ENCODE measurements at regions not wholly inside any gene's neighbourhood (a gene's known extent, or its start where the extent isn't known, plus 50 kb on each side); places are given as distances from the start of the nearest gene placed in this dataset.

DNA sequence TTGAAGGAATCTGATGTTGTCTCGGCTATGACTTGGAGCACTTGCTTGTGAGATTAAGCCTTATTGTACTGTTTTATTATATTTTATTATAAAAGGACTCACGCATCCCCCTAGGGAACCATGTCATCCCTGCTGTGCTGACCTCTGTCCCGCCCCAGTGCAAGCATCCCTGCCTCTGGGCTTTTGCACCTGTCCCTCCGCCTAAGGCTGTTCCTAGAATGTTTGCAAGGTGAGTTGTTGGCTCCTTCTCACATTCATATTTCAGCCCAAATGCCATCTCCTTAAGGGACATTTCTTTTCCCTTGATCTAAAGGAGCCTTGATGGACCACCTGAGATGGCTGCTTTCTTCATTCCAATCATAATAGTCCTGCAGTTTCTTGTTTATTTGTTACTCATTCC lies 236.9 kb upstream of the IGFBP3 start:
- 89 to 90% methylated on average over 4 of the region's 4 CpGs for WGBS, 2 donors
- H3K4me3 ChIP-seq: no peak overlapping the region
- no peaks in the 10 kb centered on the region for H3K4me1 ChIP-seq
- TF ChIP-seq POLR2A (IDR thresholded peaks at IDR 0.05): no peak
- TF ChIP-seq, protein P1, sequence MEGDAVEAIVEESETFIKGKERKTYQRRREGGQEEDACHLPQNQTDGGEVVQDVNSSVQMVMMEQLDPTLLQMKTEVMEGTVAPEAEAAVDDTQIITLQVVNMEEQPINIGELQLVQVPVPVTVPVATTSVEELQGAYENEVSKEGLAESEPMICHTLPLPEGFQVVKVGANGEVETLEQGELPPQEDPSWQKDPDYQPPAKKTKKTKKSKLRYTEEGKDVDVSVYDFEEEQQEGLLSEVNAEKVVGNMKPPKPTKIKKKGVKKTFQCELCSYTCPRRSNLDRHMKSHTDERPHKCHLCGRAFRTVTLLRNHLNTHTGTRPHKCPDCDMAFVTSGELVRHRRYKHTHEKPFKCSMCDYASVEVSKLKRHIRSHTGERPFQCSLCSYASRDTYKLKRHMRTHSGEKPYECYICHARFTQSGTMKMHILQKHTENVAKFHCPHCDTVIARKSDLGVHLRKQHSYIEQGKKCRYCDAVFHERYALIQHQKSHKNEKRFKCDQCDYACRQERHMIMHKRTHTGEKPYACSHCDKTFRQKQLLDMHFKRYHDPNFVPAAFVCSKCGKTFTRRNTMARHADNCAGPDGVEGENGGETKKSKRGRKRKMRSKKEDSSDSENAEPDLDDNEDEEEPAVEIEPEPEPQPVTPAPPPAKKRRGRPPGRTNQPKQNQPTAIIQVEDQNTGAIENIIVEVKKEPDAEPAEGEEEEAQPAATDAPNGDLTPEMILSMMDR (IDR thresholded peaks at IDR 0.05): no peak
- TF ChIP-seq EP300 (IDR thresholded peaks at IDR 0.05): no peak
- H3K27me3 ChIP-seq: no peaks in the 10 kb centered on the region
- no peak for DNase-seq (ENCODE audit: low spot score in 2 of 2)
- H3K9me3 ChIP-seq: no peaks in the 10 kb centered on the region
- no peak overlapping the region for H3K27ac ChIP-seq
- no peaks in the 10 kb centered on the region for H3K36me3 ChIP-seq

GRCh38 chr7:46157404-46157803 lies 236.3 kb upstream of the IGFBP3 start:
- no peaks in the 10 kb centered on the region for H3K4me1 ChIP-seq
- TF ChIP-seq, protein P1 (IDR thresholded peaks at IDR 0.05): no peak
- TF ChIP-seq POLR2A (IDR thresholded peaks at IDR 0.05): no peak
- no peak for TF ChIP-seq EP300 (IDR thresholded peaks at IDR 0.05)
- H3K27ac ChIP-seq: no peak overlapping the region
- no peaks in the 10 kb centered on the region for H3K36me3 ChIP-seq
- peak in 1 of 2 donors; percentile 20 for DNase-seq (ENCODE audit: low spot score in 2 of 2)
- no peaks in the 10 kb centered on the region for H3K27me3 ChIP-seq
- no peaks in the 10 kb centered on the region for H3K9me3 ChIP-seq
- H3K4me3 ChIP-seq: no peak overlapping the region
- 86% methylated on average over 5 of the region's 5 CpGs for WGBS, 2 donors

DNA sequence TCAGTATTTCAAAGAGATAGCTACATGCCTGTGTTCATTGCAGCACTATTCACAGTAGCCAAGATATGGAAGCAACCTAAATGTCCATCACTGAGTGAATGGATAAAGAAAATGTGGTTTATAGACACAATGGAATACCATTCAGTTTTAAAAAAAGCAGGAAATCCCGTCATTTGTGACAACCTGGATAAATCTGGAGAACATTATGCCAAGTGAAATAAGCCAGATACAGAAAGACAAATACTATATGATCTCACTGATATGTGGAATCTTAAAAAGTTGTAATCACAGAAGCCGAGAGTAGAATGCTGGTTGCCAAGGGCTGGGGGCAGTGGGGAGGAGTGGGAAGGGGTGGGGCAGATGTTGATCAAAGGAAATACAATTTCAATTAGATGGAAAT lies 235.8 kb upstream of the IGFBP3 start:
- TF ChIP-seq POLR2A (IDR thresholded peaks at IDR 0.05) (no peak), EP300 (IDR thresholded peaks at IDR 0.05) (no peak)
- TF ChIP-seq, protein P1 (IDR thresholded peaks at IDR 0.05): no peak
- Histone ChIP-seq H3K4me1 (no peaks in the 10 kb centered on the region), H3K9me3 (no peaks in the 10 kb centered on the region), H3K36me3 (no peaks in the 10 kb centered on the region), H3K4me3 (no peak overlapping the region), H3K27ac (no peak overlapping the region), H3K27me3 (no peaks in the 10 kb centered on the region)
- DNase-seq (ENCODE audit: low spot score in 2 of 2): no peak
- 53 to 73% methylated on average over 2 of the region's 2 CpGs for WGBS, 2 donors

DNA sequence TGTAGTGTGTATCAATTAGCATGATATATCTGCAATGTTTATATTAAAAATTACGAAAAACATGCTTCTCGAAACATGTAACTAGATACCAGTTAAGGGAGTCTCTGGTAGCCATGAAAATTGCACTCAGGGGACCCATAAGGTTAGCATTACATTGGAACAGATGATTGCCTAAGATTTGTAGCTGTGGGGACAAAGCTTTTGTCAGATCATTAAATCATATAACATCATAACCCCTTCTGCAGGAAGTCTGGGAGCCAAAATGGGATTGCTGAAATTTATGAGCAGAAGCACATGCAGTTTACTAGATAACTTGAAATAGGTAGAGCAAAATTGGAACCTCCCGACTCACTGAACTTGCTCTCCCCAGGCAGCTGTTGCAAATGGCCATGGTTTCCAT lies 235.0 kb upstream of the IGFBP3 start:
- no peaks in the 10 kb centered on the region for H3K4me1 ChIP-seq
- DNase-seq (ENCODE audit: low spot score in 2 of 2): no peak
- no peaks in the 10 kb centered on the region for H3K9me3 ChIP-seq
- 62 to 75% methylated on average over 3 of the region's 3 CpGs for WGBS, 2 donors
- no peaks in the 10 kb centered on the region for H3K27me3 ChIP-seq
- H3K36me3 ChIP-seq: no peaks in the 10 kb centered on the region
- TF ChIP-seq POLR2A (IDR thresholded peaks at IDR 0.05): no peak
- TF ChIP-seq, protein P1 (IDR thresholded peaks at IDR 0.05): no peak
- no peak for TF ChIP-seq EP300 (IDR thresholded peaks at IDR 0.05)
- H3K27ac ChIP-seq: no peak overlapping the region
- no peak overlapping the region for H3K4me3 ChIP-seq

DNA sequence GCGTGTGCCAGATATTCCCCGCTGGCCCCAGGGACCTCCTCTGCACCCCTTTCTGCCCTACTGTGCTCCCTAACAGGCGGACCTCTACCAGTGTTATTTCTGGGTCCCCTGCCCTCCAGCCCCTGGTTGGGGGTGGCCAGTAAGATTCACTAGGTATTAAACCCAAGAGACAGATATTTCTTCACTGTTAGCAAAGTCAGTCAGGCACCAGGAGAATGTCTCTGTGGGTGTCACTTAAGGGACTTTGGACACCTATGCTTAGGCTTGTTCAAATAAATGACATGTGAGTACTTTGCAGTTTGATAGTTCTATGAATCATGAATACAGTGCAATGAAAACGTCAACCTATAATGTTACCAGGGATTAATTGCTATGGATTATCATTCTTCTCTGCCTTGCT lies 234.3 kb upstream of the IGFBP3 start:
- WGBS, 2 donors: 86 to 91% methylated on average over 4 of the region's 4 CpGs
- Histone ChIP-seq H3K36me3 (no peaks in the 10 kb centered on the region), H3K4me3 (no peak overlapping the region), H3K27ac (peak overlapping the region in 1 of 4 donors; percentile 26), H3K4me1 (no peaks in the 10 kb centered on the region), H3K27me3 (no peaks in the 10 kb centered on the region), H3K9me3 (no peaks in the 10 kb centered on the region)
- DNase-seq (ENCODE audit: low spot score in 2 of 2): no peak
- no peak for TF ChIP-seq POLR2A (IDR thresholded peaks at IDR 0.05)
